SJCRH30 (cell line): ENCODE measurements at regions not wholly inside any gene's neighbourhood (a gene's known extent, or its start where the extent isn't known, plus 50 kb on each side); places are given as distances from the start of the nearest gene placed in this dataset.
"Not testable (repeated sequence)": the region's sequence is repeated elsewhere in the genome, so short reads cannot be mapped to it uniquely, and the experiment has no call there.

Source experiments
- DNase-seq, 2 experiments: peaks; one replicate each; pipeline ENCODE4 v3.0.0-alpha.2; 2015 to 2020
- H3K27ac ChIP-seq: fragments of 250-450 bp; sonication (Bioruptor Pico); 2 replicates; pipeline ENCODE4 v1.5.1; 2020; ENCODE audit warnings: mild to moderate bottlenecking, moderate library complexity
- H3K27me3 ChIP-seq: fragments of 250-450 bp; sonication (Bioruptor Pico); 2 replicates; pipeline ENCODE4 v1.5.1; 2020; ENCODE audit warnings: mild to moderate bottlenecking, moderate library complexity
- H3K36me3 ChIP-seq: fragments of 250-450 bp; sonication (Bioruptor Pico); 2 replicates; pipeline ENCODE4 v1.5.1; 2020; ENCODE audit warnings: mild to moderate bottlenecking, moderate library complexity
- H3K4me1 ChIP-seq: fragments of 250-450 bp; sonication (Bioruptor Pico); 2 replicates; pipeline ENCODE4 v1.5.1; 2020; ENCODE audit warnings: mild to moderate bottlenecking, moderate library complexity
- H3K4me3 ChIP-seq: fragments of 250-450 bp; sonication (Bioruptor Pico); 2 replicates; pipeline ENCODE4 v1.5.1; 2020; ENCODE audit warnings: mild to moderate bottlenecking, moderate library complexity
- H3K9me3 ChIP-seq: fragments of 250-450 bp; sonication (Bioruptor Pico); replicated peaks from 2 replicates; pipeline ENCODE4 v1.5.1; 2020; ENCODE audit warnings: mild to moderate bottlenecking, moderate library complexity

- Histone ChIP-seq H3K4me3 (no peak overlapping the region), H3K27ac (no peak overlapping the region), H3K9me3 (no peaks in the 10 kb centered on the region), H3K4me1 (peaks cover 8% of the 10 kb centered on the region; the same call in 1 of the 2 replicates), H3K36me3 (no peaks in the 10 kb centered on the region), H3K27me3 (no peaks in the 10 kb centered on the region; the same call in 1 of the 2 replicates)
- no peak for DNase-seq
Observed at GRCh38 chr15:66962522-66962921, 102.9 kb upstream of the SMAD3 start.

DNA sequence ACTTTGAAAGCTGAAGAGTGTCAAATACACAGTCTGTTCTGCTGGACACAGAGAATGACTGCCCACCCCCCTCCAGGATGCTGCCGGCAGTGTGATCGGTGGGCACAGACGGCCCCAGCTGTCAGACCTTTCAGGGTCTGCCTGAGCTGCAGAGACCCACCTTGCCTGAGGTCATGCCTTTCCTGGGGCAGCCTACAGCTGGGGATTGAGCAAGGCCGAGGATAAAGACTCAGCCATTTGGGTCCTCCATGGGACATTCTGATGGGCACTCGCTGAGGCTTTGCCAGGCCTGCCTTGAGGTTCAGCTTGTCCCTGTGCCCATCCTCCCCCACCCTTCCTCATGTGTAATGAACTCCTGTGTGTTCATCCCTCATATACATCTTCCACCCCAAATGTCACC is 102.3 kb upstream of the SMAD3 start:
- Histone ChIP-seq H3K4me1 (peaks cover 8% of the 10 kb centered on the region; the same call in 1 of the 2 replicates), H3K9me3 (no peaks in the 10 kb centered on the region), H3K27ac (no peak overlapping the region), H3K36me3 (no peaks in the 10 kb centered on the region), H3K27me3 (no peaks in the 10 kb centered on the region; the same call in 1 of the 2 replicates), H3K4me3 (no peak overlapping the region)
- no peak for DNase-seq

- no peak for DNase-seq
- H3K27ac ChIP-seq: no peak overlapping the region
- no peaks in the 10 kb centered on the region; the same call in 1 of the 2 replicates for H3K27me3 ChIP-seq
Observed at GRCh38 chr15:66963710-66964109, 101.7 kb upstream of the SMAD3 start.

DNA sequence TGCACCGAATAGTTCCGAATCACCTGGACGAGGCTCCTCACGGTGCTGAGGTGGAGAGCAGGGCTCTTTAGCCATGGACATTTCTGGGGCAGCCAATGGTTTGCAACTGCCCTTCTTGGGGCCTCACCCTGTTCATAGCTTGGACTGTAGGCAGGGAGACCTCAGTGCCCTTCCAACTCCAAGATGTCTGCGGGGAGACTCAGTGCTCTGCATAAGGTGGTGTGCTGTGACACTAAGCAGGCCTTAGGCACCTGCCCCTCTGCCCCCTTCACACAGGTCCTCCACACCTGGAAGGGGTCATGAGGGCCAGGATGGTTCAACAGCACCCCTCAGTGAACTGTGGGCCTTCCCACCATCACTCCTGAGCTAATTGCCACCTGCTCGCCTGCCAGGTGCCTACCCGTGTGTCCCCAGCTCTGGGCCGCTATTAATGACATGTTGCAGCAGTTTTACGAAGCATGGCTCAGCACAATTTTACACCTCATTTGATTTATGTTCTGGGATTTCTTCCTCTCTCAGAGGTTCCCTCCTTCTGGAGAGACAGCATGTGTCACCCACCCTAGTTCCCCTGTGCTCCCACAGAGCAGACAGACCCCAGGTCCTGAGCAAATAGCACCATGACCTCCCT is 101.2 kb upstream of the SMAD3 start:
- Histone ChIP-seq H3K27ac (no peak overlapping the region), H3K4me3 (no peak overlapping the region), H3K4me1 (peaks cover 8% of the 10 kb centered on the region; the same call in 1 of the 2 replicates), H3K9me3 (no peaks in the 10 kb centered on the region), H3K36me3 (no peaks in the 10 kb centered on the region), H3K27me3 (no peaks in the 10 kb centered on the region; the same call in 1 of the 2 replicates)
- no peak for DNase-seq

More at GRCh38 chr15:66963710-66964109, 101.7 kb upstream of the SMAD3 start:
- no peaks in the 10 kb centered on the region for H3K9me3 ChIP-seq
- no peaks in the 10 kb centered on the region for H3K36me3 ChIP-seq
- peaks cover 8% of the 10 kb centered on the region; the same call in 1 of the 2 replicates for H3K4me1 ChIP-seq
- no peak overlapping the region for H3K4me3 ChIP-seq

- peaks cover 8% of the 10 kb centered on the region; the same call in 1 of the 2 replicates for H3K4me1 ChIP-seq
- no peaks in the 10 kb centered on the region for H3K36me3 ChIP-seq
- H3K27ac ChIP-seq: no peak overlapping the region
- H3K9me3 ChIP-seq: no peaks in the 10 kb centered on the region
- no peak overlapping the region for H3K4me3 ChIP-seq
- H3K27me3 ChIP-seq: no peaks in the 10 kb centered on the region; the same call in 1 of the 2 replicates
- no peak for DNase-seq
Observed at GRCh38 chr15:66964791-66965190, 100.6 kb upstream of the SMAD3 start.

DNA sequence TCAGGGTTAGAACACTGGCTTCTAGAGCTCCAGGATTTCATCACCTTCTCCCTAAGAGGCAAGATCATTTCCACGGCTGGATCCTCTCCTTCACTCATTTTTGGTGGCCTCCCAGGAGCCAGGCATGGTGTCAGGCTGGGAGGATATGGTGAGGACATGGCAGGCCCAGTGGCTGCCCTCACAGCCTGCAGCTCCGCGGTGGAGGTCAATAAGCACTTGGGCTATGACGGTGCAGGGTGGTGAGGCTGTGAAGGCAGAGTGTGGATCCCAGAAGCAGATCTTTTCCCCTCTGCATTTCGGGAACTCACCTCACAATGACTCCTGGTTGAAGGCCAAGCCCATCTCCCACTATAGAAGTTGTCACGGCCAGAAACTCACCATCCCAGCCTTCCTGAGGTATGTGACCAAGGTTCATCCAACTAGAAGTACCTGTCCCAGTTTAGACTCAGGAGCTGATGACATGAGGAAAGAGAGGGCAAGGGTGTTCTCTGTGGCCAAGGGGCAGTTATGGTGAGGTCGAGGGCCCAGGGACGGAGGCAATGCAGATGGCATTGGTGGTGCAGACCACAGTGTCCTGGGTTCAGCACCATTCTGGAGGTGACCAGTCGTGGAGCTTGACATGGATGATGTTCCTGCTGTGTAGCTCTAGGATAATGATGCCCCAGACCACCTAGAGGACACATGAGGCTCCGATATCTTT is 100.1 kb upstream of the SMAD3 start:
- Histone ChIP-seq H3K9me3 (no peaks in the 10 kb centered on the region), H3K27me3 (no peaks in the 10 kb centered on the region; the same call in 1 of the 2 replicates), H3K27ac (no peak overlapping the region), H3K4me3 (no peak overlapping the region), H3K4me1 (peaks cover 8% of the 10 kb centered on the region; the same call in 1 of the 2 replicates), H3K36me3 (no peaks in the 10 kb centered on the region)
- DNase-seq: no peak

DNA sequence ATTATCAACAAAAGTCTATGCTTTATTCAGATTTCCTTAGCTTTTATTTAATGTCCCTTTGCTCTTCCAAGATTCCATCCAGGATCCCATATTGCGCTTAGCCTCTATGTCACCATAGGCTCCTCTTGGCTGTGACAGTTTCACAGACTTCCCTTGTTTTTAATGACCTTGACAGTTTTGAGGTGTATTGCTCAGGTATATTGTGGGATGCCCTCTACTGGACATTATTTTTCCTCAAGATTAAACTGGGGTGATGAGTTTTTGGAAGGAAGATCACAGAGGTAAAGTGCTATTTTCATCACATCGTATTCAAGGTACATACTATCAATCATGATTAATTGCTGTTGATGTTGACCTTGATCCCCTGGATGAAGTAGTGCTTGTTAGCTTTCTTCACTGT is 99.1 kb upstream of the SMAD3 start:
- H3K36me3 ChIP-seq: no peaks in the 10 kb centered on the region
- no peak overlapping the region for H3K27ac ChIP-seq
- no peak for DNase-seq
- no peaks in the 10 kb centered on the region for H3K9me3 ChIP-seq
- H3K4me3 ChIP-seq: no peak overlapping the region
- no peaks in the 10 kb centered on the region for H3K27me3 ChIP-seq
- peaks cover 8% of the 10 kb centered on the region; the same call in 1 of the 2 replicates for H3K4me1 ChIP-seq

DNA sequence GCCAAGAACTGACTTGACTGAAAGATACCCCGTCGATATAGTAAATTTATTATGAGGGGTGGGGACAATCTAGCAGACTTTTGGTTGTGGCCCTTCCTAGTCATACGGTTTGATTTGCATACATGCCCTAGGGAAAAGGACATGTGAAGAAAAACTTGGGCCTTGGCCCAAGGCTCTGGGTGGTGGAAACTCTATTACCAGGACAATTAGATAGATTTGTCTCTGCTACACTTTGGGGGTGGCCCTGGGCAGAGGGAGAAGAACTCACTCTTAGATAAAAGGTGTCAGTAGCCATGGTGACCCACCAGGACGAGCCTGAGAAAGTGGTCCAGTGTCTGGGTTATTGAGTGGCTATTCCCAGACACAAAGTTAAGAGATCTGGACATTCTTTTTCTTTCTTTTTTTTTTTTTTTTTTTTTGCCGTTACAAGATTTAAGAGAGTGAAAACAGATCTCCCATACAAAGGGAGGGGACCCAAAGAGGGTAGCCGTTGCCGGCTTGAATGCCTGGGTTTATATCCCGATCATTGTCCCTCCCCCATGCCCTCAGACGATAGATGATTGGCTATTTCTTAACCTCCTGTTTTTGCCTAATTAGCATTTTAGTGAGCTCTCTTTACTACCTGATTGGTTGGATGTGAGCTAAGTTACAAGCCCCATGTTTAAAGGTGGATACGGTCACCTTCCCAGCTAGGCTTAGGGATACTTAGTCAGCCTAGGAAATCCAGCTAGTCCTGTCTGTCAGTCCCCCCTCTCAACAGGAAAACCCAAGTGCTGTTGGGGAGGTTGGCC is 96.4 kb upstream of the SMAD3 start:
- Histone ChIP-seq H3K27me3 (no peaks in the 10 kb centered on the region), H3K4me1 (peaks cover 5% of the 10 kb centered on the region), H3K9me3 (no peaks in the 10 kb centered on the region), H3K36me3 (no peaks in the 10 kb centered on the region), H3K4me3 (no peak overlapping the region), H3K27ac (no peak overlapping the region)
- DNase-seq: no peak

- not testable (repeated sequence) for H3K4me3 ChIP-seq, H3K9me3 ChIP-seq, H3K27me3 ChIP-seq, H3K36me3 ChIP-seq
- Histone ChIP-seq H3K4me1 (peaks cover 25% of the 10 kb centered on the region), H3K27ac (peak overlapping the region; percentile 82)
- peak; percentile 82 to 86 for DNase-seq
Observed at GRCh38 chr15:66974131-66974530, 91.3 kb upstream of the SMAD3 start.

DNA sequence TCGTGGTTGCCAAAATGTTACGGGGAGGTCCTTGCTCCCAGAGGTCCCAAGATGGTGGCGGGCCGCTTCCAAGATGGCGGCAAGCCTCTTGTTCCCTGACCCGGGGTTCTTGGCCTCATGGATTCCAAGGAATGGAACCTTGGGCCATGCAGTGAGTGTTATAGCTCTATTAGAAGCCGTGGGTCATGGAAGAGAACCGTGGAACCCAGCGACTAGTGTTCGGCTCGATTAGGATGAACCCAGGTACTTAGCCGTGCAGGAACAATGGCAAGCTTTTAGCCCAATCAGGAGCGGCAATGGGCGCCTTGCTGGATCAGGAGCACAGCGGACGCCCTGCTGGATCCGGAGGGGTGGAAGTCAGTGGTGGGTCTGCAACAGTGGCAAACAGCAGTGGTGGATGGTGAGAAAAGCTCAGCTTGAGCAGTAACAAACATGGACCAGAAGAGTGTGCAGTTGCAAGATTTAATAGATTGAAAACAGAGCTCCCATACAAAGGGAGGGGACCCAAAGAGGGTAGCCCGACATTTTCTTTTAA is 89.2 kb upstream of the SMAD3 start:
- not testable (repeated sequence) for DNase-seq, H3K27me3 ChIP-seq, H3K9me3 ChIP-seq, H3K27ac ChIP-seq, H3K36me3 ChIP-seq, H3K4me3 ChIP-seq
- peaks cover 34% of the 10 kb centered on the region for H3K4me1 ChIP-seq

GRCh38 chr15:66980326-66980725 is 85.1 kb upstream of the SMAD3 start:
- H3K27me3 ChIP-seq, H3K36me3 ChIP-seq, H3K4me3 ChIP-seq, DNase-seq, H3K9me3 ChIP-seq, H3K27ac ChIP-seq: not testable (repeated sequence)
- peaks cover 39% of the 10 kb centered on the region for H3K4me1 ChIP-seq

DNA sequence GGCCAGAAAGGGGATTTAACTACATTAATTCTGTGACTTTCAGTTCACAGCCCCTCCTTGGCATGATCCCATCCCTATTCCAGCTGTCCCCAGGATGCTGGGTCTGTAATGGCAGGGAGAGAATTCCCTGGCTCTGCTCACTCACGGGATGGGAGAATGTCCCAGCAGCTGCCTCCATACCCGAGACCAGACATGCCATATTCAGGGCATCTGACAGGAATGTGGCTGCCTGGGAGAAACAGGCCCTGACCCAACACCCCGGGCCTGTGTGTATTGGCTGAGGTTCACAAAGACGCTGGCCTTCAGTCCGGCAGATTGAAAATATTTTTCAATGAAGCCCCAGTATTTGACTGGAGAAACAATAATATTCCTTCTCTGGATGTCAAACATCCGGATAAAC is 83.6 kb upstream of the SMAD3 start:
- DNase-seq: peak; percentile 65 to 70
- Histone ChIP-seq H3K27me3 (no peaks in the 10 kb centered on the region), H3K36me3 (no peaks in the 10 kb centered on the region), H3K27ac (peak overlapping the region; percentile 43), H3K4me1 (peaks cover 33% of the 10 kb centered on the region), H3K9me3 (no peaks in the 10 kb centered on the region), H3K4me3 (no peak overlapping the region)

- DNase-seq: peak in 1 of 2 experiments; percentile 36
- peak overlapping the region; percentile 43 for H3K27ac ChIP-seq
Observed at GRCh38 chr15:66982250-66982649, 83.2 kb upstream of the SMAD3 start.

GRCh38 chr15:66982816-66983215 is 82.6 kb upstream of the SMAD3 start:
- Histone ChIP-seq H3K9me3 (no peaks in the 10 kb centered on the region), H3K4me1 (peaks cover 29% of the 10 kb centered on the region), H3K27ac (no peak overlapping the region), H3K36me3 (no peaks in the 10 kb centered on the region), H3K4me3 (no peak overlapping the region), H3K27me3 (no peaks in the 10 kb centered on the region)
- no peak for DNase-seq

More at GRCh38 chr15:66982250-66982649, 83.2 kb upstream of the SMAD3 start:
- Histone ChIP-seq H3K27me3 (no peaks in the 10 kb centered on the region), H3K4me1 (peaks cover 29% of the 10 kb centered on the region), H3K36me3 (no peaks in the 10 kb centered on the region), H3K9me3 (no peaks in the 10 kb centered on the region), H3K4me3 (no peak overlapping the region)

- peaks cover 22% of the 10 kb centered on the region for H3K4me1 ChIP-seq
- DNase-seq: no peak
- no peaks in the 10 kb centered on the region; the same call in 1 of the 2 replicates for H3K9me3 ChIP-seq
- no peak overlapping the region for H3K4me3 ChIP-seq
- H3K36me3 ChIP-seq: no peaks in the 10 kb centered on the region
- no peak overlapping the region for H3K27ac ChIP-seq
- no peaks in the 10 kb centered on the region for H3K27me3 ChIP-seq
Observed at GRCh38 chr15:66985653-66986052, 79.7 kb upstream of the SMAD3 start.
